Erythroblast (primary cell): ENCODE measurements at regions not wholly inside any gene's neighbourhood (a gene's known extent, or its start where the extent isn't known, plus 50 kb on each side); places are given as distances from the start of the nearest gene placed in this dataset.

ENCODE experiments used
- GATA1 ChIP-seq: IDR thresholded peaks from 2 replicates; pipeline ENCODE4 v1.6.1; 2011; ENCODE audit warnings: low read depth, mild to moderate bottlenecking, control low read depth, low read length, moderate library complexity
- POLR2A ChIP-seq: IDR thresholded peaks from 2 replicates; pipeline ENCODE4 v1.6.1; 2011; ENCODE audit warnings: mild to moderate bottlenecking, low read length

- TF ChIP-seq POLR2A (no peak), GATA1 (no peak)
These were observed 419.9 kb downstream of the OCA2 start for GRCh38 chr15:27679203-27679602.
